A549 (cell line): ENCODE measurements at regions not wholly inside any gene's neighbourhood (a gene's known extent, or its start where the extent isn't known, plus 50 kb on each side); places are given as distances from the start of the nearest gene placed in this dataset.

Experiments
- CEBPB ChIP-seq, 2 experiments: fragments of >200 bp in 1 of 2; sonication (Bioruptor Twin) in 1 of 2; formaldehyde crosslinking in 1 of 2; IDR thresholded peaks; 2 replicates each; pipeline ENCODE4 v1.6.1; 2012 to 2016
- KDM1A ChIP-seq: fragments of 200-600 bp; sonication (generic); IDR thresholded peaks from 2 replicates; pipeline ENCODE4 v1.6.1; 2016; ENCODE audit warnings: low read depth, mild to moderate bottlenecking
- RCOR1 ChIP-seq: fragments of 150-350 bp; IDR thresholded peaks from 2 replicates; pipeline ENCODE4 v1.6.1; 2014; ENCODE audit warnings: antibody characterized with exemption, low read length, low read depth
- TF ChIP-seq, protein P1 (sequence below): fragments of >200 bp; sonication (Bioruptor Twin); formaldehyde crosslinking; IDR thresholded peaks from 3 replicates; pipeline ENCODE4 v1.5.1; 2016

- TF ChIP-seq, protein P1, sequence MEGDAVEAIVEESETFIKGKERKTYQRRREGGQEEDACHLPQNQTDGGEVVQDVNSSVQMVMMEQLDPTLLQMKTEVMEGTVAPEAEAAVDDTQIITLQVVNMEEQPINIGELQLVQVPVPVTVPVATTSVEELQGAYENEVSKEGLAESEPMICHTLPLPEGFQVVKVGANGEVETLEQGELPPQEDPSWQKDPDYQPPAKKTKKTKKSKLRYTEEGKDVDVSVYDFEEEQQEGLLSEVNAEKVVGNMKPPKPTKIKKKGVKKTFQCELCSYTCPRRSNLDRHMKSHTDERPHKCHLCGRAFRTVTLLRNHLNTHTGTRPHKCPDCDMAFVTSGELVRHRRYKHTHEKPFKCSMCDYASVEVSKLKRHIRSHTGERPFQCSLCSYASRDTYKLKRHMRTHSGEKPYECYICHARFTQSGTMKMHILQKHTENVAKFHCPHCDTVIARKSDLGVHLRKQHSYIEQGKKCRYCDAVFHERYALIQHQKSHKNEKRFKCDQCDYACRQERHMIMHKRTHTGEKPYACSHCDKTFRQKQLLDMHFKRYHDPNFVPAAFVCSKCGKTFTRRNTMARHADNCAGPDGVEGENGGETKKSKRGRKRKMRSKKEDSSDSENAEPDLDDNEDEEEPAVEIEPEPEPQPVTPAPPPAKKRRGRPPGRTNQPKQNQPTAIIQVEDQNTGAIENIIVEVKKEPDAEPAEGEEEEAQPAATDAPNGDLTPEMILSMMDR: no peak
- TF ChIP-seq CEBPB (IDR thresholded peaks at IDR 0.05) (no peak), RCOR1 (no peak), KDM1A (no peak)
These were observed 121.7 kb upstream of the CCL2 start for GRCh38 chr17:34133350-34133749.
